ENCODE measurements at regions not wholly inside any gene's neighbourhood (a gene's known extent, or its start where the extent isn't known, plus 50 kb on each side); places are given as distances from the start of the nearest gene placed in this dataset. TPM values are rescaled to one million over a fixed set of nuclear protein-coding genes. Genes with fewer than 3 reads are reported as not detected.

DNA sequence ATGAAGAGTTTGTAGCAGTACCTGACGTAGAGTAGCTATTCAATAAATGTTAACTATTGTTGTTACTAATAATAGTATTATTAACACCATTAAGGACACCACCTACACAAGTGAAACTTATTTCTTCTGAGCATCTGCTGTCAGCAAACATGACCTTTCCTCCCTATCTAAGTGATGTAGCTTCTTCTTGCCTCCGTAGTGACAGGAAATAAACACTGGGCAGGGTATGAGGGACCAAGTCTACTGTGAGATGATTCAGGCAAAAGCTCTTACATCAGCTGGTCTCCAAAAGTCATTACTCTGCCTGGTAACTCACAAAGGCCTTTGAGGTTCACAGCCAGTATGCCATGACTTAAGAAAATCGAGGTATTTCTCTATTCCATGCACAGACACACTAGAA, 750.5 kb downstream of the CPS1 start:
- no peak for FAIRE-seq
- Histone ChIP-seq H2BK5ac (ENCODE audit: low read depth, low read length) (no peak overlapping the region), H2BK20ac (ENCODE audit: low read length) (no peak overlapping the region), H3K4me3 (ENCODE audit: extremely low read depth in 1 of 4, insufficient read depth in 2 of 4, low read depth in 3 of 4, low read length in 4 of 4) (no peak overlapping the region), H2AFZ (ENCODE audit: low read length) (0 out of 2 replicates have a peak overlapping the region, but pooled peaks have one; percentile 6), H3K56ac (replicated peaks; ENCODE audit: insufficient read length, low read depth, low read length) (no peak overlapping the region), H3K4me2 (ENCODE audit: insufficient read depth in 1 of 2, low read depth in 2 of 2, low read length in 2 of 2) (no peak overlapping the region), H3K18ac (ENCODE audit: extremely low read depth, low read length) (no peak overlapping the region), H4K5ac (ENCODE audit: insufficient read length, low read depth, low read length) (no peak overlapping the region), H2BK120ac (replicated peaks; ENCODE audit: low read depth, low read length) (no peak overlapping the region), H3K9ac (replicated peaks in 1 of 4; ENCODE audit: extremely low read depth in 1 of 4, low read depth in 3 of 4, low read length in 3 of 4) (no peak overlapping the region), H3K4me1 (replicated peaks in 1 of 4; ENCODE audit: control insufficient read depth in 3 of 4, insufficient read depth in 4 of 4, low read length in 3 of 4) (peaks cover 0 to 12% (median 4%) of the 10 kb centered on the region in 4 experiments; a peak in 2 of 7 replicates), H3K27ac (ENCODE audit: low read depth, low read length) (no peak overlapping the region), H3K79me1 (ENCODE audit: low read depth, low read length) (no peaks in the 10 kb centered on the region), H4K8ac (ENCODE audit: extremely low read depth, insufficient read depth, low read length) (no peak overlapping the region), H3K36me3 (ENCODE audit: control insufficient read depth in 2 of 4, insufficient read depth in 4 of 4, low read length in 3 of 4) (no peaks in the 10 kb centered on the region), H3K14ac (ENCODE audit: insufficient read length) (no peak overlapping the region), H3K4ac (replicated peaks; ENCODE audit: insufficient read length, low read depth, low read length) (no peak overlapping the region), H3K23ac (ENCODE audit: insufficient read length) (no peak overlapping the region), H4K91ac (replicated peaks; ENCODE audit: insufficient read length, low read length) (no peak overlapping the region), H2BK15ac (ENCODE audit: low read length) (no peak overlapping the region), H2AK5ac (ENCODE audit: low read depth, low read length) (no peak overlapping the region), H3K27me3 (replicated peaks in 1 of 4; ENCODE audit: control insufficient read depth in 3 of 4, extremely low read depth in 1 of 4, insufficient read depth in 3 of 4, low read length in 3 of 4) (peaks cover 0 to 1% (median 0%) of the 10 kb centered on the region in 4 experiments; a peak in 1 of 7 replicates), H3K79me2 (ENCODE audit: control insufficient read depth in 1 of 2, insufficient read depth in 2 of 2, low read length in 2 of 2) (no peaks in the 10 kb centered on the region), H4K20me1 (replicated peaks in 1 of 2; ENCODE audit: control insufficient read depth in 1 of 2, insufficient read depth in 2 of 2, low read length in 2 of 2) (no peaks in the 10 kb centered on the region), H2BK12ac (ENCODE audit: low read depth, low read length) (no peak overlapping the region), H3K9me3 (ENCODE audit: insufficient read depth in 2 of 2, low read depth in 1 of 2, low read length in 1 of 2) (no peaks in the 10 kb centered on the region), H3K23me2 (ENCODE audit: low read depth, low read length) (no peaks in the 10 kb centered on the region)
- no peak for DNase-seq (ENCODE audit: low read depth in 1 of 2, low spot score in 2 of 2)
- 87% methylated on average over 3 of the region's 3 CpGs; no CpG with 5 or more reads in 1 of the 2 experiments for WGBS, 2 experiments (ENCODE audit: extremely low coverage in 1 of 2, insufficient coverage in 1 of 2, insufficient read length in 1 of 2, insufficient replicate concordance in 2 of 2, low coverage in 1 of 2, low lambda C conversion rate in 2 of 2, missing lambda C conversion rate in 1 of 2)
- POLR2A ChIA-PET (ENCODE audit: partially characterized antibody): no interaction called here
- TF ChIP-seq SAP30 (IDR thresholded peaks at IDR 0.05; ENCODE audit: insufficient read depth, insufficient replicate concordance, low read length) (no peak), MAFK (IDR thresholded peaks at IDR 0.05; ENCODE audit: low read depth, low read length) (no peak)
- CTCF ChIA-PET (ENCODE audit: partially characterized antibody): interaction anchor here (1.2 kb wide), 1 partner anchor 9 kb away, joined by 4 read pairs; no protein-coding TSS in a partner anchor

Small RNAs in the stretch of these regions (small RNA-seq; reads per million reads assigned to genes)
- gene AC013404.1 (ENCODE audit: insufficient read depth): not detected
